Astrocyte (in vitro differentiated cells and primary cell): ENCODE measurements at regions not wholly inside any gene's neighbourhood (a gene's known extent, or its start where the extent isn't known, plus 50 kb on each side); places are given as distances from the start of the nearest gene placed in this dataset.
"Not testable (repeated sequence)": the region's sequence is repeated elsewhere in the genome, so short reads cannot be mapped to it uniquely, and the experiment has no call there.

ENCODE experiments used
- DNase-seq: peaks from one replicate; pipeline ENCODE4 v3.0.0-alpha.2; 2010; ENCODE audit warnings: low read depth
- FAIRE-seq: peaks from 2 replicates; lab custom pipeline; 2011; peaks lifted over from hg19 to GRCh38; lab: Jason Lieb, UNC
- H2AFZ ChIP-seq: 2 replicates; pipeline ENCODE4 v1.6.0; 2012; ENCODE audit warnings: low read depth, low read length, inconsistent platforms
- H3K27ac ChIP-seq: 2 replicates; pipeline ENCODE4 v1.5.1; 2011; ENCODE audit warnings: low read depth, low read length, inconsistent platforms
- H3K27me3 ChIP-seq: 2 replicates; pipeline ENCODE4 v1.6.0; 2011; ENCODE audit warnings: low read length, inconsistent platforms; ENCODE audit not compliant: insufficient read depth
- H3K36me3 ChIP-seq: 2 replicates; pipeline ENCODE4 v1.5.1; 2011; ENCODE audit warnings: low read length, inconsistent platforms; ENCODE audit not compliant: insufficient read depth
- H3K4me1 ChIP-seq: 2 replicates; pipeline ENCODE4 v1.5.1; 2011; ENCODE audit warnings: low read length, inconsistent platforms; ENCODE audit not compliant: insufficient read depth
- H3K4me2 ChIP-seq: 2 replicates; pipeline ENCODE4 v1.6.0; 2012; ENCODE audit warnings: low read length, inconsistent platforms
- H3K4me3 ChIP-seq: 2 replicates; pipeline ENCODE4 v1.5.1; 2011; ENCODE audit warnings: low read depth, mild to moderate bottlenecking, low read length, inconsistent platforms; ENCODE audit not compliant: insufficient read depth
- H3K79me2 ChIP-seq: 2 replicates; pipeline ENCODE4 v1.6.0; 2012; ENCODE audit warnings: mild to moderate bottlenecking, low read length, inconsistent platforms; ENCODE audit not compliant: insufficient read depth
- H3K9ac ChIP-seq: 2 replicates; pipeline ENCODE4 v1.6.0; 2012; ENCODE audit warnings: mild to moderate bottlenecking, low read length, inconsistent platforms
- H3K9me3 ChIP-seq: 2 replicates; pipeline ENCODE4 v1.5.1; 2012; ENCODE audit warnings: low read depth, mild to moderate bottlenecking, low read length, inconsistent platforms; ENCODE audit not compliant: insufficient read depth
- H4K20me1 ChIP-seq: 2 replicates; pipeline ENCODE4 v1.6.0; 2012; ENCODE audit warnings: low read length, inconsistent platforms; ENCODE audit not compliant: insufficient read depth
- H3K27ac Mint-ChIP-seq: one replicate; pipeline ENCODE4 v1.8.0; 2021; ENCODE audit warnings: mild to moderate bottlenecking, mixed read lengths; ENCODE audit not compliant: unreplicated experiment
- H3K27me3 Mint-ChIP-seq: one replicate; pipeline ENCODE4 v1.8.0; 2021; ENCODE audit warnings: low read depth, mixed read lengths; ENCODE audit not compliant: unreplicated experiment
- H3K36me3 Mint-ChIP-seq: one replicate; pipeline ENCODE4 v1.8.0; 2021; ENCODE audit warnings: low read depth, mixed read lengths; ENCODE audit not compliant: unreplicated experiment
- H3K4me1 Mint-ChIP-seq: one replicate; pipeline ENCODE4 v1.8.0; 2021; ENCODE audit warnings: low read depth, mixed read lengths; ENCODE audit not compliant: unreplicated experiment
- H3K4me3 Mint-ChIP-seq: one replicate; pipeline ENCODE4 v1.8.0; 2021; ENCODE audit warnings: mild to moderate bottlenecking, moderate library complexity, mixed read lengths; ENCODE audit not compliant: unreplicated experiment
- H3K9me3 Mint-ChIP-seq: one replicate; pipeline ENCODE4 v1.8.0; 2021; ENCODE audit warnings: mild to moderate bottlenecking, mixed read lengths; ENCODE audit not compliant: unreplicated experiment
- CTCF ChIP-seq: IDR thresholded peaks from 2 replicates; pipeline ENCODE4 v1.5.1; 2011; ENCODE audit warnings: low read depth, mild to moderate bottlenecking, inconsistent platforms, low read length, moderate library complexity; ENCODE audit not compliant: insufficient read depth
- EZH2 ChIP-seq: IDR thresholded peaks from 2 replicates; pipeline ENCODE4 v1.6.1; 2012; ENCODE audit warnings: mild to moderate bottlenecking, low read length, inconsistent platforms; ENCODE audit not compliant: insufficient read depth

DNA sequence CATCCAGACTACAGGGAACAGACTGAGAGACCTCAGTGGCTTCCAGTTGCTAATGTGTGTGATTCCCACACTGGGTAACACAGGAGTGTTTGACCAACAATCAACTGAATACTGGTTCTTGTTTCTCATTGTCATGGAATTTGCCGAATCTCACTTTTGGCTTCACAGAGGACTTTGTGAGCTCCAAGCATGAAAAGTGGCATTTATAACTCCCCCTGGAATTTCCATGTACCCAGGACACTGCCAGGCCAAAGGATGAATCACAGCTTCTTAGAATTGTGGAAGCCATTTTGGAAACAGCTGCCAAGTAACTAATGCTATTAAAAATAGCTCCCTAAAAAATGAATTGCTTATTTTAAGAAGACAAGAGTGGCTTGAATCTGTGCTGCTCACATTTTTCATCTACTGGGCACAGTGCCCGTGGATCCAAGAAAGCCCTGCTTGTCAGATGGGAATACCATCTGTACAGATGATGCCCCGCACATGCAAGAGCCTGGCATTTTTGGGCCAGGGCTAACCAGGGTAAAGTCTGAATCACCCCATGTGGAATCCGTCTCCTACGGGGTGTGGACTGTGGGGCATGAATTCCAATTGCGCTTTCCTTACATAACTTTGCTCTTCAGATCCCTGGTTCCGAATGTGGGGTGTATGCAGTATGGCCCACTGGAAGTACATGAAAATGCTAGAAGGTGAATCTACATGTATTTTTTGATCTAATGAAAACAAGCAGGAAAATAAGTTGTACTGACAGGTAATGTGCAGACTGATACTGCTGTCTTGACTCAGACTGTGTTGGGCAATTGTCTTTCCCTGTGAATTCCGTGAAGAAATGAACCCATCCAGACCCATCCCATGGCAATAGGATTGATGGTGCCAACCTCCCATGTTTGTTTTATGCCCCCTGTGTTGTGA is 487.3 kb downstream of the SIPA1L2 start:
- no peaks in the 10 kb centered on the region for H3K27me3 Mint-ChIP-seq
- Histone ChIP-seq H3K36me3 (no peaks in the 10 kb centered on the region), H3K9ac (no peak overlapping the region), H3K27ac (peak overlapping the region; percentile 63), H3K79me2 (no peaks in the 10 kb centered on the region), H3K9me3 (no peaks in the 10 kb centered on the region), H2AFZ (peak overlapping the region; percentile 43), H3K4me3 (no peak overlapping the region), H3K4me1 (peaks cover 16% of the 10 kb centered on the region), H4K20me1 (no peaks in the 10 kb centered on the region), H3K27me3 (no peaks in the 10 kb centered on the region), H3K4me2 (peak overlapping the region; percentile 63)
- peaks cover 7% of the 10 kb centered on the region for H3K9me3 Mint-ChIP-seq
- DNase-seq (peak; percentile 97), FAIRE-seq (peak; percentile 74)
- H3K27ac Mint-ChIP-seq = peak overlapping the region; percentile 1
- TF ChIP-seq EZH2 (no peak), CTCF (no peak)
- H3K4me3 Mint-ChIP-seq = no peak overlapping the region
- peaks cover 5% of the 10 kb centered on the region for H3K4me1 Mint-ChIP-seq
- no peaks in the 10 kb centered on the region for H3K36me3 Mint-ChIP-seq

GRCh38 chr1:232141167-232141448 is 488.8 kb downstream of the SIPA1L2 start:
- not testable (repeated sequence) for H3K27me3 Mint-ChIP-seq, H3K27ac ChIP-seq, H3K4me2 ChIP-seq, H3K4me1 Mint-ChIP-seq, H3K4me3 Mint-ChIP-seq, H3K79me2 ChIP-seq, H2AFZ ChIP-seq, H4K20me1 ChIP-seq, H3K27me3 ChIP-seq, H3K36me3 Mint-ChIP-seq, DNase-seq, H3K9me3 Mint-ChIP-seq, H3K9ac ChIP-seq, FAIRE-seq, H3K27ac Mint-ChIP-seq, H3K4me3 ChIP-seq, H3K36me3 ChIP-seq, H3K9me3 ChIP-seq
- peaks cover 16% of the 10 kb centered on the region for H3K4me1 ChIP-seq

- peaks cover 16% of the 10 kb centered on the region for H3K4me1 ChIP-seq
- no peak overlapping the region for H3K9ac ChIP-seq
- H3K27ac ChIP-seq = no peak overlapping the region
- TF ChIP-seq CTCF = no peak
- no peak for TF ChIP-seq EZH2
- FAIRE-seq (no peak), DNase-seq (no peak)
- Mint-ChIP-seq H3K27me3 (no peaks in the 10 kb centered on the region), H3K4me1 (peaks cover 5% of the 10 kb centered on the region), H3K27ac (no peak overlapping the region), H3K9me3 (peaks cover 10% of the 10 kb centered on the region), H3K4me3 (no peak overlapping the region), H3K36me3 (no peaks in the 10 kb centered on the region)
- H3K27me3 ChIP-seq = no peaks in the 10 kb centered on the region
- no peaks in the 10 kb centered on the region for H4K20me1 ChIP-seq
- no peak overlapping the region for H2AFZ ChIP-seq
- no peaks in the 10 kb centered on the region for H3K79me2 ChIP-seq
- H3K4me2 ChIP-seq = no peak overlapping the region
- no peak overlapping the region for H3K4me3 ChIP-seq
- no peaks in the 10 kb centered on the region for H3K9me3 ChIP-seq
- H3K36me3 ChIP-seq = no peaks in the 10 kb centered on the region
Observed at GRCh38 chr1:232140419-232141166, 489.3 kb downstream of the SIPA1L2 start.
